Mesenchymal stem cell (in vitro differentiated cells and primary cell): ENCODE measurements at regions not wholly inside any gene's neighbourhood (a gene's known extent, or its start where the extent isn't known, plus 50 kb on each side); places are given as distances from the start of the nearest gene placed in this dataset.

Experiments used
- DNase-seq: peaks from one replicate; pipeline ENCODE4 v3.0.0-alpha.2; 2013
- H2AFZ ChIP-seq: one replicate; pipeline ENCODE4 v1.6.1; 2013; ENCODE audit warnings: low read depth, mild to moderate bottlenecking, control low read depth, inconsistent platforms, low read length, moderate library complexity
- H2AK5ac ChIP-seq: 2 replicates; pipeline ENCODE4 v1.6.1; 2013; ENCODE audit warnings: low read length, moderate library complexity, mild to moderate bottlenecking, inconsistent platforms; ENCODE audit not compliant: severe bottlenecking
- H2BK120ac ChIP-seq: one replicate; pipeline ENCODE4 v1.6.1; 2013; ENCODE audit warnings: low read depth, mild to moderate bottlenecking, inconsistent platforms, low read length, moderate library complexity
- H2BK12ac ChIP-seq, 2 experiments: one replicate each; pipeline ENCODE4 v1.6.1; 2013; ENCODE audit warnings: inconsistent platforms in 2 of 2, low read length in 2 of 2, mild to moderate bottlenecking in 2 of 2, moderate library complexity in 2 of 2, control low read depth in 1 of 2
- H2BK15ac ChIP-seq: one replicate; pipeline ENCODE4 v1.6.1; 2013; ENCODE audit warnings: mild to moderate bottlenecking, low read depth, inconsistent platforms; ENCODE audit not compliant: poor library complexity, severe bottlenecking
- H2BK5ac ChIP-seq: 2 replicates; pipeline ENCODE4 v1.6.1; 2013; ENCODE audit warnings: low read depth, mild to moderate bottlenecking, low read length, control low read depth, inconsistent platforms; ENCODE audit not compliant: poor library complexity, severe bottlenecking
- H3K14ac ChIP-seq, 2 experiments: one replicate each; pipeline ENCODE4 v1.6.1; 2013; ENCODE audit warnings: inconsistent platforms in 2 of 2, low read length in 2 of 2, control low read depth in 1 of 2, mild to moderate bottlenecking in 1 of 2, moderate library complexity in 1 of 2
- H3K18ac ChIP-seq, 2 experiments: one replicate each; pipeline ENCODE4 v1.6.1; 2013; ENCODE audit warnings: inconsistent platforms in 2 of 2, low read length in 2 of 2, control low read depth in 1 of 2, low read depth in 1 of 2, mild to moderate bottlenecking in 1 of 2
- H3K23ac ChIP-seq, 2 experiments: one replicate each; pipeline ENCODE4 v1.6.1; 2013; ENCODE audit warnings: inconsistent platforms in 2 of 2, low read length in 2 of 2, mild to moderate bottlenecking in 2 of 2, moderate library complexity in 2 of 2, control low read depth in 1 of 2
- H3K27ac ChIP-seq: 2 replicates; pipeline ENCODE4 v1.5.1; 2013; ENCODE audit warnings: mild to moderate bottlenecking, moderate library complexity, low read length, control low read depth, inconsistent platforms; ENCODE audit not compliant: poor library complexity, severe bottlenecking
- H3K27me3 ChIP-seq, 2 experiments: 2 replicates each; pipeline versions ENCODE4 v1.6.1 to v1.7.0; 2013; ENCODE audit warnings: low read length in 2 of 2, mild to moderate bottlenecking in 2 of 2, moderate library complexity in 2 of 2, control low read depth in 1 of 2, inconsistent platforms in 1 of 2; ENCODE audit not compliant: control insufficient read depth in 1 of 2, insufficient read depth in 1 of 2
- H3K36me3 ChIP-seq, 2 experiments: 2 replicates each; pipeline versions ENCODE4 v1.6.1 to v1.7.0; 2013; ENCODE audit warnings: low read length in 2 of 2, control low read depth in 1 of 2, inconsistent platforms in 1 of 2, low read depth in 1 of 2, mild to moderate bottlenecking in 1 of 2; ENCODE audit not compliant: insufficient read depth in 2 of 2, control insufficient read depth in 1 of 2
- H3K4ac ChIP-seq, 2 experiments: one replicate each; pipeline ENCODE4 v1.6.1; 2013; ENCODE audit warnings: inconsistent platforms in 2 of 2, low read length in 2 of 2, mild to moderate bottlenecking in 2 of 2, moderate library complexity in 2 of 2, control low read depth in 1 of 2, low read depth in 1 of 2
- H3K4me1 ChIP-seq: 2 replicates; pipeline ENCODE4 v1.6.1; 2013; ENCODE audit warnings: low read depth, low read length, control low read depth; ENCODE audit not compliant: control insufficient read depth, insufficient read depth
- H3K4me2 ChIP-seq: 2 replicates; pipeline ENCODE4 v1.6.1; 2013; ENCODE audit warnings: low read length, mild to moderate bottlenecking, inconsistent platforms; ENCODE audit not compliant: poor library complexity, severe bottlenecking
- H3K4me3 ChIP-seq, 2 experiments: 2 replicates each; pipeline versions ENCODE4 v1.5.1 to v1.7.0; 2013; ENCODE audit warnings: low read length in 2 of 2, mild to moderate bottlenecking in 2 of 2, control low read depth in 1 of 2, low read depth in 1 of 2; ENCODE audit not compliant: insufficient read depth in 1 of 2
- H3K79me1 ChIP-seq: replicated peaks from 2 replicates; pipeline ENCODE4 v1.6.1; 2013; ENCODE audit warnings: mild to moderate bottlenecking, control low read depth, low read length, inconsistent platforms; ENCODE audit not compliant: poor library complexity, severe bottlenecking
- H3K9ac ChIP-seq: 2 replicates; pipeline ENCODE4 v1.7.0; 2013; ENCODE audit warnings: mild to moderate bottlenecking, low read length, moderate library complexity
- H3K9me3 ChIP-seq: 2 replicates; pipeline ENCODE4 v1.7.0; 2013; ENCODE audit warnings: mild to moderate bottlenecking, low read length; ENCODE audit not compliant: control insufficient read depth
- H4K8ac ChIP-seq: one replicate; pipeline ENCODE4 v1.6.1; 2013; ENCODE audit warnings: inconsistent platforms, mild to moderate bottlenecking, low read length, moderate library complexity
- H4K91ac ChIP-seq: one replicate; pipeline ENCODE4 v1.6.1; 2013; ENCODE audit warnings: mild to moderate bottlenecking, low read length, inconsistent platforms
- WGBS: methylation state at CpG from one replicate; pipeline ENCODE4 v1.1.7; 2013; ENCODE audit warnings: mixed read lengths; 5-methylcytosine and 5-hydroxymethylcytosine counted together

- H3K27me3 ChIP-seq: peaks cover 5 to 10% of the 10 kb centered on the region in 2 experiments
- no peak overlapping the region for H3K4me3 ChIP-seq
- no peak overlapping the region for H4K91ac ChIP-seq
- H3K18ac ChIP-seq: no peak overlapping the region
- H2BK5ac ChIP-seq: no peak overlapping the region
- no peak overlapping the region for H3K4me2 ChIP-seq
- H2AFZ ChIP-seq: no peak overlapping the region
- 82% methylated on average over 5 of the region's 5 CpGs for WGBS
- H2BK12ac ChIP-seq: no peak overlapping the region
- no peak overlapping the region for H2BK120ac ChIP-seq
- no peaks in the 10 kb centered on the region for H3K79me1 ChIP-seq
- no peak overlapping the region for H2BK15ac ChIP-seq
- H3K9me3 ChIP-seq: peaks cover 4% of the 10 kb centered on the region
- H3K36me3 ChIP-seq: no peaks in the 10 kb centered on the region
- no peak overlapping the region for H2AK5ac ChIP-seq
- H4K8ac ChIP-seq: no peak overlapping the region
- H3K4me1 ChIP-seq: no peaks in the 10 kb centered on the region
- H3K27ac ChIP-seq: no peak overlapping the region
- no peak for DNase-seq
- no peak overlapping the region for H3K23ac ChIP-seq
- no peak overlapping the region for H3K4ac ChIP-seq
- H3K14ac ChIP-seq: no peak overlapping the region
- no peak overlapping the region for H3K9ac ChIP-seq
Observed at GRCh38 chr2:133854603-133855200, 286.4 kb upstream of the NCKAP5 start.

- Histone ChIP-seq H2BK12ac (no peak overlapping the region), H4K8ac (no peak overlapping the region), H4K91ac (no peak overlapping the region), H2AFZ (no peak overlapping the region), H2AK5ac (no peak overlapping the region), H3K9ac (no peak overlapping the region), H3K4ac (no peak overlapping the region), H3K4me3 (no peak overlapping the region), H3K23ac (no peak overlapping the region), H2BK5ac (no peak overlapping the region), H3K9me3 (peaks cover 4% of the 10 kb centered on the region), H3K36me3 (no peaks in the 10 kb centered on the region), H3K27ac (no peak overlapping the region), H3K4me2 (no peak overlapping the region), H2BK15ac (no peak overlapping the region), H3K4me1 (no peaks in the 10 kb centered on the region), H3K14ac (no peak overlapping the region), H3K27me3 (peaks cover 5 to 10% of the 10 kb centered on the region in 2 experiments), H2BK120ac (no peak overlapping the region), H3K79me1 (no peaks in the 10 kb centered on the region), H3K18ac (no peak overlapping the region)
- no peak for DNase-seq
- WGBS: 88% methylated on average over 2 of the region's 4 CpGs
Observed at GRCh38 chr2:133855526-133855925, 287.3 kb upstream of the NCKAP5 start.

- H3K9me3 ChIP-seq: peaks cover 2% of the 10 kb centered on the region
- no peak overlapping the region for H3K4me2 ChIP-seq
- H3K23ac ChIP-seq: no peak overlapping the region
- no peak overlapping the region for H2BK120ac ChIP-seq
- no peaks in the 10 kb centered on the region for H3K79me1 ChIP-seq
- H4K8ac ChIP-seq: no peak overlapping the region
- no peak overlapping the region for H2AK5ac ChIP-seq
- no peaks in the 10 kb centered on the region for H3K36me3 ChIP-seq
- H2BK15ac ChIP-seq: no peak overlapping the region
- H3K27ac ChIP-seq: no peak overlapping the region
- H3K27me3 ChIP-seq: peaks cover 5 to 10% of the 10 kb centered on the region in 2 experiments
- no peak for DNase-seq
- H3K9ac ChIP-seq: no peak overlapping the region
- H3K4me1 ChIP-seq: no peaks in the 10 kb centered on the region
- no peak overlapping the region for H3K14ac ChIP-seq
- no peak overlapping the region for H2BK5ac ChIP-seq
- H4K91ac ChIP-seq: no peak overlapping the region
- H3K4me3 ChIP-seq: no peak overlapping the region
- no peak overlapping the region for H2BK12ac ChIP-seq
- no peak overlapping the region for H3K4ac ChIP-seq
- H2AFZ ChIP-seq: no peak overlapping the region
- no peak overlapping the region for H3K18ac ChIP-seq
Observed at GRCh38 chr2:133856678-133857077, 288.4 kb upstream of the NCKAP5 start.

- H3K27me3 ChIP-seq: peaks cover 5 to 22% of the 10 kb centered on the region in 2 experiments
- H2BK5ac ChIP-seq: no peak overlapping the region
- H3K4me2 ChIP-seq: no peak overlapping the region
- H2AK5ac ChIP-seq: no peak overlapping the region
- no peaks in the 10 kb centered on the region for H3K9me3 ChIP-seq
- no peaks in the 10 kb centered on the region for H3K36me3 ChIP-seq
- H3K9ac ChIP-seq: no peak overlapping the region
- no peak overlapping the region for H3K27ac ChIP-seq
- no peak overlapping the region for H2BK120ac ChIP-seq
- no peak overlapping the region for H3K4ac ChIP-seq
- no peak overlapping the region for H3K18ac ChIP-seq
- no peak overlapping the region for H3K23ac ChIP-seq
- H3K4me3 ChIP-seq: no peak overlapping the region
- no peak for DNase-seq
- H2BK15ac ChIP-seq: no peak overlapping the region
- 64% methylated on average over 6 of the region's 6 CpGs for WGBS
- no peak overlapping the region for H3K14ac ChIP-seq
- no peak overlapping the region for H4K8ac ChIP-seq
- no peak overlapping the region for H2BK12ac ChIP-seq
- no peak overlapping the region for H4K91ac ChIP-seq
- no peaks in the 10 kb centered on the region for H3K4me1 ChIP-seq
- no peaks in the 10 kb centered on the region for H3K79me1 ChIP-seq
- H2AFZ ChIP-seq: no peak overlapping the region
Observed at GRCh38 chr2:133859578-133859977, 291.3 kb upstream of the NCKAP5 start.
